Neural cell (in vitro differentiated cells): ENCODE measurements at regions not wholly inside any gene's neighbourhood (a gene's known extent, or its start where the extent isn't known, plus 50 kb on each side); places are given as distances from the start of the nearest gene placed in this dataset.

Experiments used
- EZH2 ChIP-seq: fragments of 200-600, 300-800 bp; shearing (Covaris generic), sonication (generic); IDR thresholded peaks from 2 replicates; pipeline ENCODE4 v1.6.1; 2014; ENCODE audit warnings: antibody characterized with exemption, low read length, borderline replicate concordance, mild to moderate bottlenecking; ENCODE audit not compliant: insufficient read depth, poor library complexity, severe bottlenecking
- POLR2AphosphoS5 ChIP-seq: IDR thresholded peaks from 2 replicates; pipeline ENCODE4 v1.6.1; 2012

GRCh38 chr4:100042711-100043110, 92.6 kb upstream of the H2AZ1 start:
- TF ChIP-seq EZH2, result no peak
- no peak for TF ChIP-seq POLR2AphosphoS5
